Nephron (organoid): ENCODE measurements at regions not wholly inside any gene's neighbourhood (a gene's known extent, or its start where the extent isn't known, plus 50 kb on each side); places are given as distances from the start of the nearest gene placed in this dataset.

Experiments
- H3K27ac Mint-ChIP-seq, 3 experiments: 2 replicates each; pipeline ENCODE4 v1.8.0; 2020; ENCODE audit warnings: mixed read lengths in 3 of 3, mild to moderate bottlenecking in 2 of 3, moderate library complexity in 1 of 3
- H3K27me3 Mint-ChIP-seq: 2 replicates; pipeline ENCODE4 v1.8.0; 2021; ENCODE audit warnings: low read depth, mild to moderate bottlenecking, moderate library complexity, mixed read lengths
- H3K36me3 Mint-ChIP-seq: 2 replicates; pipeline ENCODE4 v1.8.0; 2020; ENCODE audit warnings: low read depth, mixed read lengths
- H3K4me1 Mint-ChIP-seq: 2 replicates; pipeline ENCODE4 v1.8.0; 2020; ENCODE audit warnings: mixed read lengths
- H3K4me3 Mint-ChIP-seq, 3 experiments: 2 replicates each; pipeline ENCODE4 v1.8.0; 2020; ENCODE audit warnings: mild to moderate bottlenecking in 3 of 3, mixed read lengths in 3 of 3, moderate library complexity in 2 of 3
- H3K9me3 Mint-ChIP-seq: 2 replicates; pipeline ENCODE4 v1.8.0; 2020; ENCODE audit warnings: mixed read lengths
- TF ChIP-seq, protein P1 (sequence below), 3 experiments: fragments of 200-600 bp; sonication (generic); IDR thresholded peaks; one replicate each; pipeline ENCODE4 v1.5.0; 2021; ENCODE audit warnings: antibody characterized with exemption in 3 of 3; ENCODE audit not compliant: unreplicated experiment in 3 of 3

DNA sequence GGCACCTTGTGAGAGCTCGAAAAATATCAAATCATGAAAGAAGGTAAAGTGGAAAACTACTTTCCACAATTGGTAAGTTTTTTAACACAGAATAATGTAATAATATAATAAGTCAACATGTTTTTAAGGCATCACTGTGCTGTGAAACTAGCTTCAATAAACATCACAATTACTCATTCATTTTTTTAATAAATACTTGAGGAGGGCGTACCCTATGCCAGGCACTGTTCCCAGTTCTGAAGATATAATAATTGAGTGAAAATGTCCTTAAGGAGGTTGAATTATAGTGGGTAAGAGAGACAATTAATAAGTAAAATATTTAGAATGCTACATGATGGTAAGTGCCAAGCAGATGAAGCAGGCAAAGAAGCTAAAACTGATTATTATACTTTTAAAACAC is 381.4 kb downstream of the ELAVL2 start:
- TF ChIP-seq, protein P1, sequence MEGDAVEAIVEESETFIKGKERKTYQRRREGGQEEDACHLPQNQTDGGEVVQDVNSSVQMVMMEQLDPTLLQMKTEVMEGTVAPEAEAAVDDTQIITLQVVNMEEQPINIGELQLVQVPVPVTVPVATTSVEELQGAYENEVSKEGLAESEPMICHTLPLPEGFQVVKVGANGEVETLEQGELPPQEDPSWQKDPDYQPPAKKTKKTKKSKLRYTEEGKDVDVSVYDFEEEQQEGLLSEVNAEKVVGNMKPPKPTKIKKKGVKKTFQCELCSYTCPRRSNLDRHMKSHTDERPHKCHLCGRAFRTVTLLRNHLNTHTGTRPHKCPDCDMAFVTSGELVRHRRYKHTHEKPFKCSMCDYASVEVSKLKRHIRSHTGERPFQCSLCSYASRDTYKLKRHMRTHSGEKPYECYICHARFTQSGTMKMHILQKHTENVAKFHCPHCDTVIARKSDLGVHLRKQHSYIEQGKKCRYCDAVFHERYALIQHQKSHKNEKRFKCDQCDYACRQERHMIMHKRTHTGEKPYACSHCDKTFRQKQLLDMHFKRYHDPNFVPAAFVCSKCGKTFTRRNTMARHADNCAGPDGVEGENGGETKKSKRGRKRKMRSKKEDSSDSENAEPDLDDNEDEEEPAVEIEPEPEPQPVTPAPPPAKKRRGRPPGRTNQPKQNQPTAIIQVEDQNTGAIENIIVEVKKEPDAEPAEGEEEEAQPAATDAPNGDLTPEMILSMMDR (IDR thresholded peaks at IDR 0.05; ENCODE audit: unreplicated experiment in 3 of 3) = no peak
- H3K9me3 Mint-ChIP-seq = no peaks in the 10 kb centered on the region
- H3K27me3 Mint-ChIP-seq = no peaks in the 10 kb centered on the region
- no peaks in the 10 kb centered on the region for H3K4me1 Mint-ChIP-seq
- no peaks in the 10 kb centered on the region for H3K36me3 Mint-ChIP-seq
- H3K27ac Mint-ChIP-seq = no peak overlapping the region
- no peak overlapping the region for H3K4me3 Mint-ChIP-seq

DNA sequence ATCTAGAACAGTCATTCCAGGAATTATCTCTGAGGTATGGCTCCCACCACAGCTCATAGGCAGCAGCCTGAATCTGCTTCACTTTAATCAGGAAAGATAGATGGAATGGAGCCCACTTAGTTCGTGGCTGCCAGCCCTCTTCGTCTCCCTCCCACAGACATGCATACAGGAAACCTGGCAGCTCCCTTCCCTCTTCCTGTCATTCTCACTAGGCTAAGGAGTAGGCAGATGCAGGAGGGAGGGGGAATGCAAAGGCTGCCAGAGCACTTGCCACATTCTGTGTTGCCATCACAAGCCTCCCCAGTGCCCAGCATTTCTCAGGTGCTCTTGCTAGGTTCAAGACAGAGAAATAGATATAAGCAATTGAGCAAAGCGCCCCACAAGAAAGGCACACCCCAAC is 378.9 kb downstream of the ELAVL2 start:
- Mint-ChIP-seq H3K27ac (no peak overlapping the region), H3K36me3 (no peaks in the 10 kb centered on the region), H3K9me3 (no peaks in the 10 kb centered on the region), H3K4me1 (no peaks in the 10 kb centered on the region), H3K4me3 (no peak overlapping the region), H3K27me3 (no peaks in the 10 kb centered on the region)
- TF ChIP-seq, protein P1 (IDR thresholded peaks at IDR 0.05; ENCODE audit: unreplicated experiment in 3 of 3) = no peak

DNA sequence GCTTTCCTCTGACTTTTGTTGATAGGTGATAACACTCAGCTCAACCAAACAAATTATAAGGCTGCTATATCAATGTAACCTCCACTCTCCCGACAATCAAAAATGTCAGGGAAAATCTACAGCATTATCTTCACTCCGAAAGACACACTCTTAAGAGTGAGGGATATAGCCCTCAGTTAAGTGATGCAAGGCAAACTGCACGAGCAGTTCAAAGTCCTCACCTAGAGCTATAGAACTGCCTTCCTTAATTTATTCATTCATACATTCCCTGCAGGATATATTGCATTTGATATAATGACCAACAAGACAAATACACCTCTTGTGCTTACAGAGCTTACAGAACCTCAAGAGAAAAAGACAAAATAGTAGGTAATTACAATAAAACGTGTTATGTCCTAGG is 378.1 kb downstream of the ELAVL2 start:
- Mint-ChIP-seq H3K4me3 (no peak overlapping the region), H3K27ac (no peak overlapping the region)

DNA sequence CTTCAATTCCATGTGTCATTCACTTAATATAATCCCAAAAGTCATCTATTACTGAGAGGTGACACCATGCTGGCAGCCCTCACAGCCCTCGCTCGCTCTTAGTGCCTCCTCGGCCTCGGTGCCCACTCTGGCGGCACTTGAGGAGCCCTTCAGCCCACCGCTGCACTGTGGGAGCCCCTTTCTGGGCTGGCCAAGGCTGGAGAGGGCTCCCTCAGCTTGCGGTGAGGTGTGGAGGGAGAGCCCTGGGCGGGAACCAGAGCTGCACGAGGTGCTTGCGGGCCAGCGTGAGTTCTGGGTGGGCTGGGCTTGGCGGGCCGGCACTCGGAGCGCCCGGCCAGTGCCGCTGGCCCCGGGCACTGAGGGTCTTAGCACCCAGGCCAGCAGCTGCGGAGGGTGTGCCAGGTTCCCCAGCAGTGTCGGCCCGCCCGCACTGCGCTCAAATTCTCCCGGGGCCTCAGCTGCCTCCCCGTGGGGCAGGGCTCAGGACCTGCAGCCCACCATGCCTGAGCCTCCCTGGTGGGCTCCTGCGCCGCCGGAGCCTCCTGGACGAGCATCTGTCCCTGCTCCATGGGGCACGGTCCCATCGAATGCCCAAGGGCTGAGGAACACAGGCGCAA is 374.1 kb downstream of the ELAVL2 start:
- no peaks in the 10 kb centered on the region for H3K27me3 Mint-ChIP-seq
- H3K27ac Mint-ChIP-seq = no peak overlapping the region
- H3K36me3 Mint-ChIP-seq = no peaks in the 10 kb centered on the region
- no peaks in the 10 kb centered on the region for H3K9me3 Mint-ChIP-seq
- H3K4me3 Mint-ChIP-seq = no peak overlapping the region
- H3K4me1 Mint-ChIP-seq = no peaks in the 10 kb centered on the region
- TF ChIP-seq, protein P1 (IDR thresholded peaks at IDR 0.05; ENCODE audit: unreplicated experiment in 3 of 3) = no peak

More for the DNA sequence above, 378.1 kb downstream of the ELAVL2 start:
- Mint-ChIP-seq H3K27me3 (no peaks in the 10 kb centered on the region), H3K36me3 (no peaks in the 10 kb centered on the region), H3K4me1 (no peaks in the 10 kb centered on the region), H3K9me3 (no peaks in the 10 kb centered on the region)
- TF ChIP-seq, protein P1 (IDR thresholded peaks at IDR 0.05; ENCODE audit: unreplicated experiment in 3 of 3) = no peak

DNA sequence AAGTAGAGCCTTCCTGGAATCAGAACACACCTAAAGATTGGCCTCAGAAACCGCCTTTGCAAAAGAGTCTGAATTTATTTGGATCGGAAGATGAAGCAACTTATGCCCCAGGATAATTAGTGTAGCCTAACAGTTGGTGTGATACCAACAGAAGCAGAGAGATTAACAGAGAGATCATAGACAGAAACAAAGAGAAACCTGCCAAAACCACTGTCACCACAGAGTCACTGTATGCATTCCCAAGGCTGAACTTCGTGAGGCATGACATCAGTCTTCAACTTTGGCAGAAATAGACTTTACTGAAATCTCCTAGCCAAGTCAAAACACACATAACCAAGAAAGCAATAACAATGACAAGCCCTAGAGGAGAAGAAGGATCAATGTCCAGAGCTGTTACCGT is 361.8 kb downstream of the ELAVL2 start:
- Mint-ChIP-seq H3K27me3 (no peaks in the 10 kb centered on the region), H3K4me1 (no peaks in the 10 kb centered on the region), H3K36me3 (no peaks in the 10 kb centered on the region), H3K4me3 (no peak overlapping the region), H3K27ac (no peak overlapping the region), H3K9me3 (no peaks in the 10 kb centered on the region)
- TF ChIP-seq, protein P1 (IDR thresholded peaks at IDR 0.05; ENCODE audit: unreplicated experiment in 3 of 3) = no peak

DNA sequence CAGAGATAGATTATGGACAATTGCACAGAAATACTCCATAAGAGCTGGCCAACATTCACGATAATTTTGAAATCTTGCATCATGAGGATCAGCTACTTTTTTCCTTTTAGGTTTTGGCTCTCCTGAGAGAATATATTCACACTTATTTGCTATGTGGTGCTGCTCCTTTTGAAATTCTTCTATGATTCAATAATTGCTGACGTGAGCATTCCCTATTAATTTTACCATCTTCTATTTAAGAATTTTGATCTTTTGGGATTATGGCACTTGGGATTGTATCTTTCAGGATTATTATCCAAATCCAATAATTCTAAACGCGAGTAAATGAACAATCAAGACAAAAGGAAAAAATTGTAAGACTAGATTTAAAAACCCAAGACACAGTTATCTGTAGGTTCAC is 358.8 kb downstream of the ELAVL2 start:
- TF ChIP-seq, protein P1 (IDR thresholded peaks at IDR 0.05; ENCODE audit: unreplicated experiment in 3 of 3) = no peak
- no peak overlapping the region for H3K27ac Mint-ChIP-seq
- no peaks in the 10 kb centered on the region for H3K36me3 Mint-ChIP-seq
- no peaks in the 10 kb centered on the region for H3K27me3 Mint-ChIP-seq
- no peaks in the 10 kb centered on the region for H3K9me3 Mint-ChIP-seq
- no peak overlapping the region for H3K4me3 Mint-ChIP-seq
- H3K4me1 Mint-ChIP-seq = no peaks in the 10 kb centered on the region
